AG09309 (cell line): ENCODE measurements at regions not wholly inside any gene's neighbourhood (a gene's known extent, or its start where the extent isn't known, plus 50 kb on each side); places are given as distances from the start of the nearest gene placed in this dataset.

ENCODE experiments used
- DNase-seq: peaks from one replicate; pipeline ENCODE4 v3.0.0-alpha.2; 2010; ENCODE audit warnings: low read depth
- H3K4me3 ChIP-seq: 2 replicates; pipeline ENCODE4 v1.5.1; 2011; ENCODE audit warnings: mild to moderate bottlenecking, low read depth, low read length, moderate library complexity; ENCODE audit not compliant: control insufficient read depth
- CTCF ChIP-seq: IDR thresholded peaks from 2 replicates; pipeline ENCODE4 v1.5.1; 2011; ENCODE audit warnings: mild to moderate bottlenecking, low read depth, low read length, inconsistent platforms; ENCODE audit not compliant: insufficient read depth, control insufficient read depth; ENCODE audit errors: missing control alignments

- no peak for TF ChIP-seq CTCF
- no peak overlapping the region for H3K4me3 ChIP-seq
- DNase-seq, result no peak
Measured at GRCh38 chr11:79931692-79932091, 490.9 kb upstream of the TENM4 start.

GRCh38 chr11:79926707-79927106 is 485.9 kb upstream of the TENM4 start:
- no peak for TF ChIP-seq CTCF
- DNase-seq, result no peak
- no peak overlapping the region for H3K4me3 ChIP-seq

- TF ChIP-seq CTCF, result no peak
- DNase-seq, result no peak
Measured at GRCh38 chr11:79925570-79925969, 484.7 kb upstream of the TENM4 start.

DNA sequence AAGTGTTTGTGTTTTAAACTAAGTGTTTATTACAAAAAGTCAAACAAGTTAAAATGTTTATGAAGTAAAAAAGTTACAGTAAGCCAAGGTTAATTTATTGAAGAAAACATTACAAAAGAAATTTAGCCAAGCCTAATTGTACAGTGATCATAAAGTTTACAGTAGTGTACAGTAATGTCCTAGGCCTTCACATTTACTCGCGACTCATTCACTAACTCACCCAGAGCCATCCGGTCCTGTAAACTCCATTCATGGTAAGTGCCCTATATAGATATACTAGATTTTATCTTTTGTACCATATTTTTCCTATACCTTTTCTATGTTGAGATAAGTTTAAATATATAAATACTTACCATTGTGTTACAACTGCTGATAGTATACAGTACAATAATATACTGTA is 481.8 kb upstream of the TENM4 start:
- H3K4me3 ChIP-seq, result no peak overlapping the region
- DNase-seq, result no peak
- no peak for TF ChIP-seq CTCF

More at GRCh38 chr11:79925570-79925969, 484.7 kb upstream of the TENM4 start:
- H3K4me3 ChIP-seq, result no peak overlapping the region

DNA sequence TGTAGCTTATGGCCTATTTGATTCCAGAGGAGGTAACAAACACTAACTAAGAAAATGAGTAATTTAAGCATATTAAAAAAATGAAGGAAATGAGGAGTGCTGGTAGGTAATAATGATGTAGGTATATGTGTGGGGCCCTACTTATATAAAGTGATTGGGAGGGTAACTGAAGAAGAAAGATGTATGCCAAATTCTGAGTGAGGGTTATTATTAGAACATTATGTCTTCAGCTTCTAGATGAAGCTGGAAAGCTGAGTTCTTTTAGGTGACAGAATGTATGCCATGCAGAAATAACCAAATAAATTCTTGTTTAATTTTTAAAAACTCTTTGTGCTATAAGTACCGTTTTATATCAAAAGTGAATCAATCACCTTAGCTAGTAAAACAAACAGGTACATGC is 479.6 kb upstream of the TENM4 start:
- no peak for DNase-seq
- no peak for TF ChIP-seq CTCF
- no peak overlapping the region for H3K4me3 ChIP-seq

DNA sequence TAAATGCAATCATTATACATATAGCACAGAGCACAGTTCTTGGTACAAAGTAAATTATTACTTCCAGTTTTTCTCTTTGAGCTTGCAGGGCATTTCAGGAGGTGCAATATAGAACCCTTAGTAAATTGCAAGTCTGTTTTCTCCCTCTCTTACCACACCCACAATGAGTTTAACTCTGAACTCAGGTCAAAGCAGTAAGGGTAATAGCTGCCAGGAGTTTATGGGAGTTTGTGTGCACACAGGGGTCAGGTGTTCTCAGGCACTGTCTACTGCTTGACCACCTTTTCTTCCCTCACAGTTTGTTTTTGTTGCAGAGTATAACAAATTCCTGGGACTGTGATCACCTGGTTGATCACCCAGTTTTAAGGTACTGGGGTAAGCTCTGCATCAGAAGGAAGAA is 478.5 kb upstream of the TENM4 start:
- no peak for DNase-seq
- no peak for TF ChIP-seq CTCF
- H3K4me3 ChIP-seq, result no peak overlapping the region

DNA sequence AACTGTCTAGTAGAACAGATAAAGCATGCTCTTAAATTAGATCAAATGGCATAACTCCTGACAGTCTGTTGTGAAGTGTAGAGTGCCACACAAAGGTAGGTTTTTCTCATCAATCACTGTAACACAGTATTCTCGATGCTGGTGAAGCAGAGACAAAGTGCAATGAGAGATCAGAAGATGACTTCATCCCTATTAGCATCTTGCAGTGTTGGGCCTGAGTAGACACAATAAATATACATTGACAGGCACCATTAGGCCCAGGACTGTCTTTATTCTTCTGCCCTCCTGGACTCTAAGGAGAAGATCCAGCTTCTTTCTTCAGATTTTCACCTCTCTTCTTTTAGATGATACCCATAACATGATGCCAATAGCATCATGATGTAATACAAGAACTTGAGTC is 478.0 kb upstream of the TENM4 start:
- DNase-seq, result no peak
- TF ChIP-seq CTCF, result no peak
- H3K4me3 ChIP-seq, result no peak overlapping the region
